HG03460 (cell line): ENCODE measurements at regions not wholly inside any gene's neighbourhood (a gene's known extent, or its start where the extent isn't known, plus 50 kb on each side); places are given as distances from the start of the nearest gene placed in this dataset.

Source experiments
- ATAC-seq: cut with Tn5 transposase; IDR thresholded peaks from one replicate; pipeline ENCODE4 v1.9.1; 2021; ENCODE audit not compliant: unreplicated experiment

GRCh38 chr11:92775003-92775676 lies 194.3 kb upstream of the MTNR1B start:
- no peak for ATAC-seq

GRCh38 chr11:92776676-92777075 lies 192.8 kb upstream of the MTNR1B start:
- no peak for ATAC-seq

- no peak for ATAC-seq
Measured at GRCh38 chr11:92779746-92780145, 189.7 kb upstream of the MTNR1B start.

- no peak for ATAC-seq
Measured at GRCh38 chr11:92781151-92781550, 188.3 kb upstream of the MTNR1B start.

- ATAC-seq, result no peak
Measured at GRCh38 chr11:92782806-92783205, 186.6 kb upstream of the MTNR1B start.

- no peak for ATAC-seq
Measured at GRCh38 chr11:92784331-92784730, 185.1 kb upstream of the MTNR1B start.

GRCh38 chr11:92787638-92788037 lies 181.8 kb upstream of the MTNR1B start:
- ATAC-seq, result no peak

GRCh38 chr11:92789761-92790160 lies 179.7 kb upstream of the MTNR1B start:
- ATAC-seq, result no peak

- no peak for ATAC-seq
Measured at GRCh38 chr11:92790366-92790765, 179.1 kb upstream of the MTNR1B start.

GRCh38 chr11:92790926-92791616 lies 178.4 kb upstream of the MTNR1B start:
- no peak for ATAC-seq

- no peak for ATAC-seq
Measured at GRCh38 chr11:92791886-92792285, 177.6 kb upstream of the MTNR1B start.

GRCh38 chr11:92793189-92793588 lies 176.3 kb upstream of the MTNR1B start:
- ATAC-seq, result no peak

GRCh38 chr11:92794783-92795182 lies 174.7 kb upstream of the MTNR1B start:
- no peak for ATAC-seq

GRCh38 chr11:92796744-92797143 lies 172.7 kb upstream of the MTNR1B start:
- no peak for ATAC-seq

- no peak for ATAC-seq
Measured at GRCh38 chr11:92797874-92798273, 171.6 kb upstream of the MTNR1B start.

GRCh38 chr11:92801685-92802084 lies 167.8 kb upstream of the MTNR1B start:
- no peak for ATAC-seq

GRCh38 chr11:92802644-92803043 lies 166.8 kb upstream of the MTNR1B start:
- no peak for ATAC-seq

GRCh38 chr11:92803391-92803790 lies 166.1 kb upstream of the MTNR1B start:
- no peak for ATAC-seq

GRCh38 chr11:92804388-92804966 lies 165.0 kb upstream of the MTNR1B start:
- ATAC-seq, result no peak

- ATAC-seq, result no peak
Measured at GRCh38 chr11:92808022-92808421, 161.4 kb upstream of the MTNR1B start.

GRCh38 chr11:92810423-92811064 lies 158.9 kb upstream of the MTNR1B start:
- no peak for ATAC-seq

- ATAC-seq, result no peak
Measured at GRCh38 chr11:92811341-92811740, 158.1 kb upstream of the MTNR1B start.
